Uterus (tissue), 3 donors: ENCODE measurements at regions not wholly inside any gene's neighbourhood (a gene's known extent, or its start where the extent isn't known, plus 50 kb on each side); places are given as distances from the start of the nearest gene placed in this dataset.

Experiments used
- DNase-seq, 2 donors: peaks; one replicate each; pipeline ENCODE4 v3.0.0-alpha.2; 2019 to 2020
- H3K27ac ChIP-seq, 2 donors: fragments of 200-600 bp; sonication (generic); 1 replicate in 1 of 2; 2 replicates in 1 of 2; pipeline ENCODE4 v1.5.1; 2016 to 2018
- H3K27me3 ChIP-seq, 2 donors: fragments of 200-600 bp; sonication (generic); one replicate each; pipeline ENCODE4 v1.5.1; 2018 to 2019; ENCODE audit warnings: control low read depth in 1 of 2
- H3K36me3 ChIP-seq, 2 donors: fragments of 200-600 bp; sonication (generic); one replicate each; pipeline ENCODE4 v1.5.1; 2019; ENCODE audit warnings: control low read depth in 1 of 2
- H3K4me1 ChIP-seq, 2 donors: fragments of 200-600 bp; sonication (generic); one replicate each; pipeline ENCODE4 v1.5.1; 2018 to 2019; ENCODE audit warnings: control low read depth in 1 of 2
- H3K4me3 ChIP-seq, 2 donors: fragments of 200-600 bp; sonication (generic); 1 replicate in 1 of 2; 2 replicates in 1 of 2; pipeline ENCODE4 v1.5.1; 2018 to 2019; ENCODE audit warnings: mild to moderate bottlenecking in 1 of 2
- H3K9me3 ChIP-seq, 2 donors: fragments of 200-600 bp; sonication (generic); one replicate each; pipeline ENCODE4 v1.5.1; 2019; ENCODE audit warnings: control low read depth in 1 of 2
- CTCF ChIP-seq, 4 experiments: fragments of 200-600 bp in 2 of 4; fragments of 450-650 bp in 2 of 4; sonication (generic) in 2 of 4; IDR thresholded peaks; one replicate each; pipeline ENCODE4 v1.5.1; 2016 to 2019; ENCODE audit warnings: antibody characterized with exemption in 4 of 4, mild to moderate bottlenecking in 2 of 4, moderate library complexity in 1 of 4
- POLR2A ChIP-seq, 2 donors: fragments of 450-650 bp; IDR thresholded peaks; one replicate each; pipeline ENCODE4 v1.6.1; 2016; ENCODE audit warnings: antibody characterized with exemption in 2 of 2, mild to moderate bottlenecking in 1 of 2, moderate library complexity in 1 of 2
- intact Hi-C: fragments of 100-400 bp; cut with DNase I; formaldehyde crosslinking; loops from one replicate; pipeline ENCODE4 v1.15.1; 2023; ENCODE audit warnings: low total_unique reads
- donor health status: DM: yes; HTN: yes; CAD: no.

- H3K27me3 ChIP-seq: no peaks in the 10 kb centered on the region
- H3K27ac ChIP-seq: no peak overlapping the region
- TF ChIP-seq CTCF (IDR thresholded peaks at IDR 0.05) (no peak), POLR2A (IDR thresholded peaks at IDR 0.05) (no peak)
- no peaks in the 10 kb centered on the region for H3K36me3 ChIP-seq
- peaks cover 0 to 4% of the 10 kb centered on the region in 2 donors for H3K4me1 ChIP-seq
- H3K4me3 ChIP-seq: no peak overlapping the region
- no peaks in the 10 kb centered on the region for H3K9me3 ChIP-seq
- intact Hi-C loops: no loop called here
- no peak for DNase-seq
These were observed 181.9 kb downstream of the PAH start for GRCh38 chr12:102735104-102735503.

GRCh38 chr12:102730996-102731395 lies 186.0 kb downstream of the PAH start:
- Histone ChIP-seq H3K4me3 (no peak overlapping the region), H3K4me1 (peaks cover 0 to 4% of the 10 kb centered on the region in 2 donors), H3K27ac (peak overlapping the region; percentile 67 to 74), H3K9me3 (no peaks in the 10 kb centered on the region), H3K36me3 (no peaks in the 10 kb centered on the region), H3K27me3 (no peaks in the 10 kb centered on the region)
- no peak for DNase-seq
- intact Hi-C loops: no loop called here
- TF ChIP-seq POLR2A (IDR thresholded peaks at IDR 0.05): no peak
- no peak for TF ChIP-seq CTCF (IDR thresholded peaks at IDR 0.05)

- no peak overlapping the region for H3K4me3 ChIP-seq
- no peak for DNase-seq
- intact Hi-C loops: no loop called here
- H3K4me1 ChIP-seq: peaks cover 0 to 4% of the 10 kb centered on the region in 2 donors
- H3K27ac ChIP-seq: peak overlapping the region; percentile 36 to 46
- TF ChIP-seq POLR2A (IDR thresholded peaks at IDR 0.05) (no peak), CTCF (IDR thresholded peaks at IDR 0.05) (no peak)
- no peaks in the 10 kb centered on the region for H3K27me3 ChIP-seq
- H3K9me3 ChIP-seq: no peaks in the 10 kb centered on the region
- H3K36me3 ChIP-seq: no peaks in the 10 kb centered on the region
These were observed 188.4 kb downstream of the PAH start for GRCh38 chr12:102728506-102729242.

- H3K36me3 ChIP-seq: no peaks in the 10 kb centered on the region
- no peak overlapping the region for H3K27ac ChIP-seq
- DNase-seq: no peak
- intact Hi-C loops: no loop called here
- no peak overlapping the region for H3K4me3 ChIP-seq
- TF ChIP-seq CTCF (IDR thresholded peaks at IDR 0.05): no peak
- no peak for TF ChIP-seq POLR2A (IDR thresholded peaks at IDR 0.05)
- H3K4me1 ChIP-seq: no peaks in the 10 kb centered on the region
- no peaks in the 10 kb centered on the region for H3K27me3 ChIP-seq
- H3K9me3 ChIP-seq: no peaks in the 10 kb centered on the region
These were observed 190.4 kb downstream of the PAH start for GRCh38 chr12:102726686-102727085.

- Histone ChIP-seq H3K36me3 (no peaks in the 10 kb centered on the region), H3K27ac (no peak overlapping the region), H3K9me3 (no peaks in the 10 kb centered on the region), H3K4me1 (no peaks in the 10 kb centered on the region), H3K27me3 (no peaks in the 10 kb centered on the region), H3K4me3 (no peak overlapping the region)
- TF ChIP-seq CTCF (IDR thresholded peaks at IDR 0.05) (no peak), POLR2A (IDR thresholded peaks at IDR 0.05) (no peak)
- intact Hi-C loops: no loop called here
- DNase-seq: no peak
These were observed 194.9 kb downstream of the PAH start for GRCh38 chr12:102722147-102722546.
